Astrocyte (in vitro differentiated cells and primary cell): ENCODE measurements at regions not wholly inside any gene's neighbourhood (a gene's known extent, or its start where the extent isn't known, plus 50 kb on each side); places are given as distances from the start of the nearest gene placed in this dataset.

Experiments used
- DNase-seq: peaks from one replicate; pipeline ENCODE4 v3.0.0-alpha.2; 2010; ENCODE audit warnings: low read depth
- FAIRE-seq: peaks from 2 replicates; lab custom pipeline; 2011; peaks lifted over from hg19 to GRCh38; lab: Jason Lieb, UNC
- H2AFZ ChIP-seq: 2 replicates; pipeline ENCODE4 v1.6.0; 2012; ENCODE audit warnings: low read depth, low read length, inconsistent platforms
- H3K27ac ChIP-seq: 2 replicates; pipeline ENCODE4 v1.5.1; 2011; ENCODE audit warnings: low read depth, low read length, inconsistent platforms
- H3K27me3 ChIP-seq: 2 replicates; pipeline ENCODE4 v1.6.0; 2011; ENCODE audit warnings: low read length, inconsistent platforms; ENCODE audit not compliant: insufficient read depth
- H3K36me3 ChIP-seq: 2 replicates; pipeline ENCODE4 v1.5.1; 2011; ENCODE audit warnings: low read length, inconsistent platforms; ENCODE audit not compliant: insufficient read depth
- H3K4me1 ChIP-seq: 2 replicates; pipeline ENCODE4 v1.5.1; 2011; ENCODE audit warnings: low read length, inconsistent platforms; ENCODE audit not compliant: insufficient read depth
- H3K4me2 ChIP-seq: 2 replicates; pipeline ENCODE4 v1.6.0; 2012; ENCODE audit warnings: low read length, inconsistent platforms
- H3K4me3 ChIP-seq: 2 replicates; pipeline ENCODE4 v1.5.1; 2011; ENCODE audit warnings: low read depth, mild to moderate bottlenecking, low read length, inconsistent platforms; ENCODE audit not compliant: insufficient read depth
- H3K79me2 ChIP-seq: 2 replicates; pipeline ENCODE4 v1.6.0; 2012; ENCODE audit warnings: mild to moderate bottlenecking, low read length, inconsistent platforms; ENCODE audit not compliant: insufficient read depth
- H3K9ac ChIP-seq: 2 replicates; pipeline ENCODE4 v1.6.0; 2012; ENCODE audit warnings: mild to moderate bottlenecking, low read length, inconsistent platforms
- H3K9me3 ChIP-seq: 2 replicates; pipeline ENCODE4 v1.5.1; 2012; ENCODE audit warnings: low read depth, mild to moderate bottlenecking, low read length, inconsistent platforms; ENCODE audit not compliant: insufficient read depth
- H4K20me1 ChIP-seq: 2 replicates; pipeline ENCODE4 v1.6.0; 2012; ENCODE audit warnings: low read length, inconsistent platforms; ENCODE audit not compliant: insufficient read depth
- H3K27ac Mint-ChIP-seq: one replicate; pipeline ENCODE4 v1.8.0; 2021; ENCODE audit warnings: mild to moderate bottlenecking, mixed read lengths; ENCODE audit not compliant: unreplicated experiment
- H3K27me3 Mint-ChIP-seq: one replicate; pipeline ENCODE4 v1.8.0; 2021; ENCODE audit warnings: low read depth, mixed read lengths; ENCODE audit not compliant: unreplicated experiment
- H3K36me3 Mint-ChIP-seq: one replicate; pipeline ENCODE4 v1.8.0; 2021; ENCODE audit warnings: low read depth, mixed read lengths; ENCODE audit not compliant: unreplicated experiment
- H3K4me1 Mint-ChIP-seq: one replicate; pipeline ENCODE4 v1.8.0; 2021; ENCODE audit warnings: low read depth, mixed read lengths; ENCODE audit not compliant: unreplicated experiment
- H3K4me3 Mint-ChIP-seq: one replicate; pipeline ENCODE4 v1.8.0; 2021; ENCODE audit warnings: mild to moderate bottlenecking, moderate library complexity, mixed read lengths; ENCODE audit not compliant: unreplicated experiment
- H3K9me3 Mint-ChIP-seq: one replicate; pipeline ENCODE4 v1.8.0; 2021; ENCODE audit warnings: mild to moderate bottlenecking, mixed read lengths; ENCODE audit not compliant: unreplicated experiment
- EZH2 ChIP-seq: IDR thresholded peaks from 2 replicates; pipeline ENCODE4 v1.6.1; 2012; ENCODE audit warnings: mild to moderate bottlenecking, low read length, inconsistent platforms; ENCODE audit not compliant: insufficient read depth
- TF ChIP-seq, protein P1 (sequence below): IDR thresholded peaks from 2 replicates; pipeline ENCODE4 v1.5.1; 2011; ENCODE audit warnings: low read depth, mild to moderate bottlenecking, inconsistent platforms, low read length, moderate library complexity; ENCODE audit not compliant: insufficient read depth

DNA sequence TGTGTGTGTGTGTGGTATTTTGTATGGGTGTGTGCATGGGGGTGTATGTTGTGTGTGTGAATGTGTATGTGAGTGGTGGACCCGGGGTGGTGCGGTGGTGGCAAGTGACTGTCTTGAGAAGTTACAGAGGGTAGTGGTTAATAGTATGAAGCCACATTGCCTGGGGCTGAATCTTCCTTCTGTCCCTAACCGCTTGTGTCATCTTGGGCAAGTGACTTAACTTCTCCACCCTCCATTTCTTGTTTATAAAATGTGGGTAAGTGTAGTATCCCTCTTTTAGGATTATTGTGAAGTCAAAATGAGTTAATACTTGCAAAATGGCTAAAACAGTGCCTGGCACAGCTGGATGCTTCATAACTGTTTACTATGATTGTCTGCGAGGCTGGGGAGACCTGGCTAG, 63.5 kb downstream of the MYCN start:
- DNase-seq (no peak), FAIRE-seq (no peak)
- no peaks in the 10 kb centered on the region for H3K79me2 ChIP-seq
- Mint-ChIP-seq H3K4me3 (no peak overlapping the region), H3K27ac (no peak overlapping the region), H3K4me1 (peaks cover 4% of the 10 kb centered on the region), H3K9me3 (peaks cover 8% of the 10 kb centered on the region), H3K27me3 (peaks cover 13% of the 10 kb centered on the region), H3K36me3 (no peaks in the 10 kb centered on the region)
- no peaks in the 10 kb centered on the region for H4K20me1 ChIP-seq
- peaks cover 10% of the 10 kb centered on the region for H3K9me3 ChIP-seq
- H2AFZ ChIP-seq, result no peak overlapping the region
- no peaks in the 10 kb centered on the region for H3K36me3 ChIP-seq
- H3K27me3 ChIP-seq, result no peaks in the 10 kb centered on the region
- H3K4me1 ChIP-seq, result no peaks in the 10 kb centered on the region
- TF ChIP-seq EZH2, result no peak
- TF ChIP-seq, protein P1, sequence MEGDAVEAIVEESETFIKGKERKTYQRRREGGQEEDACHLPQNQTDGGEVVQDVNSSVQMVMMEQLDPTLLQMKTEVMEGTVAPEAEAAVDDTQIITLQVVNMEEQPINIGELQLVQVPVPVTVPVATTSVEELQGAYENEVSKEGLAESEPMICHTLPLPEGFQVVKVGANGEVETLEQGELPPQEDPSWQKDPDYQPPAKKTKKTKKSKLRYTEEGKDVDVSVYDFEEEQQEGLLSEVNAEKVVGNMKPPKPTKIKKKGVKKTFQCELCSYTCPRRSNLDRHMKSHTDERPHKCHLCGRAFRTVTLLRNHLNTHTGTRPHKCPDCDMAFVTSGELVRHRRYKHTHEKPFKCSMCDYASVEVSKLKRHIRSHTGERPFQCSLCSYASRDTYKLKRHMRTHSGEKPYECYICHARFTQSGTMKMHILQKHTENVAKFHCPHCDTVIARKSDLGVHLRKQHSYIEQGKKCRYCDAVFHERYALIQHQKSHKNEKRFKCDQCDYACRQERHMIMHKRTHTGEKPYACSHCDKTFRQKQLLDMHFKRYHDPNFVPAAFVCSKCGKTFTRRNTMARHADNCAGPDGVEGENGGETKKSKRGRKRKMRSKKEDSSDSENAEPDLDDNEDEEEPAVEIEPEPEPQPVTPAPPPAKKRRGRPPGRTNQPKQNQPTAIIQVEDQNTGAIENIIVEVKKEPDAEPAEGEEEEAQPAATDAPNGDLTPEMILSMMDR, result no peak
- no peak overlapping the region for H3K4me2 ChIP-seq
- H3K27ac ChIP-seq, result no peak overlapping the region
- H3K9ac ChIP-seq, result no peak overlapping the region
- H3K4me3 ChIP-seq, result no peak overlapping the region

DNA sequence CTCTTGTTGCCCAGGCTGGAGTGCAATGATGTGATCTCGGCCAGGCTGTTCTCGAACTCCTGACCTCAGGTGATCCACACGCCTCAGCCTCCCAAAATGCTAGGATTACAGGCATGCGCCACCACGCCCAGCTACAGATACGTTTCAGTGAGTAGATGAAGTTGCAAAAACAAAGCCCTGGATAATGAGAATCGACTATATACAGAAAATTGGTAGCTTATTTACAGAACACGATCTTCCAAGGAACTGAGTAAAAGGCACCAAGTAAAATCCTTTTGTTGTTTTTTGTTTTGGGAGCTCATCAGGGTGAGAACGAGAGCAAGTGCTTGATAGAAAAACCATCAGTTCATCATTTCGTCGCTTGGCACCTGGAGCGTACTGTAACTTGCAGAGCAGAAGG, 62.8 kb downstream of the MYCN start:
- Histone ChIP-seq H3K4me3 (no peak overlapping the region), H3K79me2 (no peaks in the 10 kb centered on the region), H3K36me3 (no peaks in the 10 kb centered on the region), H4K20me1 (no peaks in the 10 kb centered on the region), H3K9ac (no peak overlapping the region), H3K27me3 (no peaks in the 10 kb centered on the region), H3K4me1 (no peaks in the 10 kb centered on the region), H3K27ac (no peak overlapping the region), H3K9me3 (peaks cover 10% of the 10 kb centered on the region), H2AFZ (no peak overlapping the region), H3K4me2 (no peak overlapping the region)
- no peak overlapping the region for H3K4me3 Mint-ChIP-seq
- no peak for DNase-seq
- H3K27me3 Mint-ChIP-seq, result peaks cover 18% of the 10 kb centered on the region
- H3K9me3 Mint-ChIP-seq, result peaks cover 8% of the 10 kb centered on the region
- FAIRE-seq, result no peak
- H3K27ac Mint-ChIP-seq, result no peak overlapping the region
- H3K36me3 Mint-ChIP-seq, result no peaks in the 10 kb centered on the region
- peaks cover 4% of the 10 kb centered on the region for H3K4me1 Mint-ChIP-seq
- TF ChIP-seq EZH2, result no peak
- TF ChIP-seq, protein P1, result no peak

- Mint-ChIP-seq H3K36me3 (no peaks in the 10 kb centered on the region), H3K9me3 (peaks cover 8% of the 10 kb centered on the region), H3K27ac (no peak overlapping the region), H3K4me3 (no peak overlapping the region), H3K27me3 (peaks cover 23% of the 10 kb centered on the region), H3K4me1 (peaks cover 4% of the 10 kb centered on the region)
- no peaks in the 10 kb centered on the region for H3K4me1 ChIP-seq
- FAIRE-seq, result no peak
- no peak overlapping the region for H3K4me2 ChIP-seq
- no peaks in the 10 kb centered on the region for H4K20me1 ChIP-seq
- TF ChIP-seq, protein P1, result no peak
- TF ChIP-seq EZH2, result no peak
- H2AFZ ChIP-seq, result no peak overlapping the region
- H3K9me3 ChIP-seq, result peaks cover 10% of the 10 kb centered on the region
- DNase-seq, result no peak
- no peak overlapping the region for H3K9ac ChIP-seq
- H3K27ac ChIP-seq, result no peak overlapping the region
- no peaks in the 10 kb centered on the region for H3K79me2 ChIP-seq
- H3K4me3 ChIP-seq, result no peak overlapping the region
- H3K27me3 ChIP-seq, result no peaks in the 10 kb centered on the region
- H3K36me3 ChIP-seq, result no peaks in the 10 kb centered on the region
Observed at GRCh38 chr2:16002575-16002974, 62.2 kb downstream of the MYCN start.
